Tibial nerve (tissue), 3 donors: ENCODE measurements at regions not wholly inside any gene's neighbourhood (a gene's known extent, or its start where the extent isn't known, plus 50 kb on each side); places are given as distances from the start of the nearest gene placed in this dataset.

Source experiments
- POLR2A ChIP-seq, 2 donors: fragments of 450-650 bp; IDR thresholded peaks; one replicate each; pipeline ENCODE4 v1.6.1; 2017; ENCODE audit warnings: antibody characterized with exemption in 2 of 2, mild to moderate bottlenecking in 2 of 2, moderate library complexity in 2 of 2
- TF ChIP-seq, protein P1 (sequence below), 5 experiments: fragments of 200-600 bp in 3 of 5; fragments of 450-650 bp in 2 of 5; sonication (generic) in 3 of 5; IDR thresholded peaks; one replicate each; pipeline ENCODE4 v1.5.1; 2016 to 2019; ENCODE audit warnings: antibody characterized with exemption in 5 of 5, mild to moderate bottlenecking in 3 of 5, moderate library complexity in 2 of 5

DNA sequence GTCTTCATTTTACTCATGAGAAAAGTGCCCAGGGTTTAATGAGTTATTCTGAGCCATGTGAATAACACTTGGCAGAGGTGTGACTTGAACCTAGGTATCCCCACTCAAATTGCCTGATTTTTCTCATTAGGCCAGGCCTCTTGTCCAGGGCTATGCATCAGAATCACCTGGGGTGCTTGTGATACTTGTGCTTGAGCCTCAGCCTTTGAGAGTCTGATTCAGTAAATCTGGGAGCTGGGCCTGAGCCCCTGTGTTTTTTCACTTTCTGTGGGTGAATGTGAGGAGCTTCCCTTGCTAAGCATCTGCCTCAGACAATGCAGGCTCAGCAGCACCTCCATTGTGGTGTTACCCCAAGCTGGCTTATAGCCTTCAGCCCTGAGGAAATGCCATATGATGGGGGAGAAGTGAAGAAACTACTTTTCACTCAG lies 127.1 kb downstream of the S1PR1 start:
- TF ChIP-seq, protein P1, sequence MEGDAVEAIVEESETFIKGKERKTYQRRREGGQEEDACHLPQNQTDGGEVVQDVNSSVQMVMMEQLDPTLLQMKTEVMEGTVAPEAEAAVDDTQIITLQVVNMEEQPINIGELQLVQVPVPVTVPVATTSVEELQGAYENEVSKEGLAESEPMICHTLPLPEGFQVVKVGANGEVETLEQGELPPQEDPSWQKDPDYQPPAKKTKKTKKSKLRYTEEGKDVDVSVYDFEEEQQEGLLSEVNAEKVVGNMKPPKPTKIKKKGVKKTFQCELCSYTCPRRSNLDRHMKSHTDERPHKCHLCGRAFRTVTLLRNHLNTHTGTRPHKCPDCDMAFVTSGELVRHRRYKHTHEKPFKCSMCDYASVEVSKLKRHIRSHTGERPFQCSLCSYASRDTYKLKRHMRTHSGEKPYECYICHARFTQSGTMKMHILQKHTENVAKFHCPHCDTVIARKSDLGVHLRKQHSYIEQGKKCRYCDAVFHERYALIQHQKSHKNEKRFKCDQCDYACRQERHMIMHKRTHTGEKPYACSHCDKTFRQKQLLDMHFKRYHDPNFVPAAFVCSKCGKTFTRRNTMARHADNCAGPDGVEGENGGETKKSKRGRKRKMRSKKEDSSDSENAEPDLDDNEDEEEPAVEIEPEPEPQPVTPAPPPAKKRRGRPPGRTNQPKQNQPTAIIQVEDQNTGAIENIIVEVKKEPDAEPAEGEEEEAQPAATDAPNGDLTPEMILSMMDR (IDR thresholded peaks at IDR 0.05), result no peak
- no peak for TF ChIP-seq POLR2A (IDR thresholded peaks at IDR 0.05)
